ENCODE measurements at regions not wholly inside any gene's neighbourhood (a gene's known extent, or its start where the extent isn't known, plus 50 kb on each side); places are given as distances from the start of the nearest gene placed in this dataset.

- POLR2A ChIA-PET (ENCODE audit: partially characterized antibody) = no interaction called here
- no peaks in the 10 kb centered on the region for H3K27me3 ChIP-seq (replicated peaks in 1 of 4; ENCODE audit: control insufficient read depth in 3 of 4, extremely low read depth in 1 of 4, insufficient read depth in 3 of 4, low read length in 3 of 4)
- 0 out of 2 replicates have a peak, but pooled peaks cover 1% of the 10 kb centered on the region for H3K23me2 ChIP-seq (ENCODE audit: low read depth, low read length)
- no peak overlapping the region for H4K91ac ChIP-seq (replicated peaks; ENCODE audit: insufficient read length, low read length)
- no peaks in the 10 kb centered on the region for H3K9me3 ChIP-seq (ENCODE audit: insufficient read depth in 2 of 2, low read depth in 1 of 2, low read length in 1 of 2)
- no peak overlapping the region for H2BK20ac ChIP-seq (ENCODE audit: low read length)
- no peak overlapping the region for H2BK15ac ChIP-seq (ENCODE audit: low read length)
- no peak overlapping the region for H4K8ac ChIP-seq (ENCODE audit: extremely low read depth, insufficient read depth, low read length)
- FAIRE-seq (no peak), DNase-seq (ENCODE audit: low read depth in 1 of 2, low spot score in 2 of 2) (no peak)
- no peak overlapping the region for H3K14ac ChIP-seq (ENCODE audit: insufficient read length)
- H3K4me2 ChIP-seq (ENCODE audit: insufficient read depth in 1 of 2, low read depth in 2 of 2, low read length in 2 of 2) = no peak overlapping the region
- H3K56ac ChIP-seq (replicated peaks; ENCODE audit: insufficient read length, low read depth, low read length) = no peak overlapping the region
- H3K36me3 ChIP-seq (ENCODE audit: control insufficient read depth in 2 of 4, insufficient read depth in 4 of 4, low read length in 3 of 4) = no peaks in the 10 kb centered on the region
- no peaks in the 10 kb centered on the region for H3K79me2 ChIP-seq (ENCODE audit: control insufficient read depth in 1 of 2, insufficient read depth in 2 of 2, low read length in 2 of 2)
- H2BK5ac ChIP-seq (ENCODE audit: low read depth, low read length) = no peak overlapping the region
- H3K27ac ChIP-seq (ENCODE audit: low read depth, low read length) = no peak overlapping the region
- no peak overlapping the region for H3K4me3 ChIP-seq (ENCODE audit: extremely low read depth in 1 of 4, insufficient read depth in 2 of 4, low read depth in 3 of 4, low read length in 4 of 4)
- H4K5ac ChIP-seq (ENCODE audit: insufficient read length, low read depth, low read length) = no peak overlapping the region
- no peak overlapping the region for H3K18ac ChIP-seq (ENCODE audit: extremely low read depth, low read length)
- CTCF ChIA-PET (ENCODE audit: partially characterized antibody) = no interaction called here
- H3K23ac ChIP-seq (ENCODE audit: insufficient read length) = no peak overlapping the region
- no peak overlapping the region for H2BK120ac ChIP-seq (replicated peaks; ENCODE audit: low read depth, low read length)
- no peak overlapping the region for H3K4ac ChIP-seq (replicated peaks; ENCODE audit: insufficient read length, low read depth, low read length)
- H3K4me1 ChIP-seq (replicated peaks in 1 of 4; ENCODE audit: control insufficient read depth in 3 of 4, insufficient read depth in 4 of 4, low read length in 3 of 4) = no peaks in the 10 kb centered on the region
- H3K79me1 ChIP-seq (ENCODE audit: low read depth, low read length) = no peaks in the 10 kb centered on the region
- H2AFZ ChIP-seq (ENCODE audit: low read length) = no peak overlapping the region
- no peaks in the 10 kb centered on the region for H4K20me1 ChIP-seq (replicated peaks in 1 of 2; ENCODE audit: control insufficient read depth in 1 of 2, insufficient read depth in 2 of 2, low read length in 2 of 2)
- H2BK12ac ChIP-seq (ENCODE audit: low read depth, low read length) = no peak overlapping the region
- H3K9ac ChIP-seq (replicated peaks in 1 of 4; ENCODE audit: extremely low read depth in 1 of 4, low read depth in 3 of 4, low read length in 3 of 4) = no peak overlapping the region
- no peak overlapping the region for H2AK5ac ChIP-seq (ENCODE audit: low read depth, low read length)
- TF ChIP-seq KDM4A (IDR thresholded peaks at IDR 0.05; ENCODE audit: low read depth, low read length, severe bottlenecking) = no peak
- TF ChIP-seq CBX8 (IDR thresholded peaks at IDR 0.05; ENCODE audit: borderline replicate concordance, low read depth, low read length) = no peak
- TF ChIP-seq CTCF (IDR thresholded peaks at IDR 0.05; ENCODE audit: control extremely low read depth in 1 of 3, insufficient read depth in 1 of 3, low read depth in 1 of 3, low read length in 3 of 3) = no peak
- 85% methylated on average over 1 of the region's 1 CpG; no CpG with 5 or more reads in 1 of the 2 experiments for WGBS, 2 experiments (ENCODE audit: extremely low coverage in 1 of 2, insufficient coverage in 1 of 2, insufficient read length in 1 of 2, insufficient replicate concordance in 2 of 2, low coverage in 1 of 2, low lambda C conversion rate in 2 of 2, missing lambda C conversion rate in 1 of 2)
Measured at GRCh38 chr7:136502162-136502561, 366.3 kb upstream of the CHRM2 start.
